ENCODE measurements at regions not wholly inside any gene's neighbourhood (a gene's known extent, or its start where the extent isn't known, plus 50 kb on each side); places are given as distances from the start of the nearest gene placed in this dataset.

- H3K9me3 ChIP-seq (ENCODE audit: low read length) = no peaks in the 10 kb centered on the region
- H3K4me2 ChIP-seq (ENCODE audit: low read length) = no peak overlapping the region
- no peaks in the 10 kb centered on the region for H3K36me3 ChIP-seq (ENCODE audit: insufficient read depth, low read length)
- H4K20me1 ChIP-seq (ENCODE audit: insufficient read depth, low read length) = no peaks in the 10 kb centered on the region
- no peak overlapping the region for H3K4me3 ChIP-seq (ENCODE audit: low read depth, low read length, poor library complexity, severe bottlenecking)
- H2AFZ ChIP-seq (ENCODE audit: low read length) = no peak overlapping the region
- H3K9me2 ChIP-seq (ENCODE audit: low read depth, low read length) = no peaks in the 10 kb centered on the region
- H3K27me3 ChIP-seq (ENCODE audit: insufficient read depth, low read length) = no peaks in the 10 kb centered on the region
- no peak overlapping the region for H3K9ac ChIP-seq (ENCODE audit: low read length)
- TF ChIP-seq CTCF (IDR thresholded peaks at IDR 0.05; ENCODE audit: low read length) = no peak
- TF ChIP-seq EZH2 (IDR thresholded peaks at IDR 0.05; ENCODE audit: borderline replicate concordance, low read length) = no peak
- H3K27ac ChIP-seq (ENCODE audit: low read depth, low read length, poor library complexity, severe bottlenecking) = no peak overlapping the region
- H3F3A ChIP-seq (ENCODE audit: insufficient read depth, low read length) = no peaks in the 10 kb centered on the region
- H3K79me2 ChIP-seq (ENCODE audit: insufficient read depth, low read length) = no peaks in the 10 kb centered on the region
- no peaks in the 10 kb centered on the region for H3K4me1 ChIP-seq (ENCODE audit: insufficient read depth, low read length, severe bottlenecking)
These were observed 779.9 kb upstream of the TMEM132C start for GRCh38 chr12:127487031-127487430.

- no peaks in the 10 kb centered on the region for H3K9me3 ChIP-seq (ENCODE audit: low read length)
- H3K79me2 ChIP-seq (ENCODE audit: insufficient read depth, low read length) = no peaks in the 10 kb centered on the region
- no peaks in the 10 kb centered on the region for H3K27me3 ChIP-seq (ENCODE audit: insufficient read depth, low read length)
- H4K20me1 ChIP-seq (ENCODE audit: insufficient read depth, low read length) = no peaks in the 10 kb centered on the region
- no peaks in the 10 kb centered on the region for H3K9me2 ChIP-seq (ENCODE audit: low read depth, low read length)
- H3K4me3 ChIP-seq (ENCODE audit: low read depth, low read length, poor library complexity, severe bottlenecking) = no peak overlapping the region
- H2AFZ ChIP-seq (ENCODE audit: low read length) = no peak overlapping the region
- no peak overlapping the region for H3K4me2 ChIP-seq (ENCODE audit: low read length)
- H3K9ac ChIP-seq (ENCODE audit: low read length) = no peak overlapping the region
- TF ChIP-seq EZH2 (IDR thresholded peaks at IDR 0.05; ENCODE audit: borderline replicate concordance, low read length) (no peak), CTCF (IDR thresholded peaks at IDR 0.05; ENCODE audit: low read length) (no peak)
- H3K36me3 ChIP-seq (ENCODE audit: insufficient read depth, low read length) = no peaks in the 10 kb centered on the region
- no peak overlapping the region for H3K27ac ChIP-seq (ENCODE audit: low read depth, low read length, poor library complexity, severe bottlenecking)
- H3K4me1 ChIP-seq (ENCODE audit: insufficient read depth, low read length, severe bottlenecking) = no peaks in the 10 kb centered on the region
- H3F3A ChIP-seq (ENCODE audit: insufficient read depth, low read length) = no peaks in the 10 kb centered on the region
These were observed 777.9 kb upstream of the TMEM132C start for GRCh38 chr12:127489061-127489460.

- Histone ChIP-seq H3F3A (ENCODE audit: insufficient read depth, low read length) (no peaks in the 10 kb centered on the region), H3K79me2 (ENCODE audit: insufficient read depth, low read length) (no peaks in the 10 kb centered on the region), H3K9ac (ENCODE audit: low read length) (no peak overlapping the region), H3K4me1 (ENCODE audit: insufficient read depth, low read length, severe bottlenecking) (no peaks in the 10 kb centered on the region), H3K4me3 (ENCODE audit: low read depth, low read length, poor library complexity, severe bottlenecking) (no peak overlapping the region), H3K36me3 (ENCODE audit: insufficient read depth, low read length) (no peaks in the 10 kb centered on the region), H3K9me2 (ENCODE audit: low read depth, low read length) (no peaks in the 10 kb centered on the region), H4K20me1 (ENCODE audit: insufficient read depth, low read length) (no peaks in the 10 kb centered on the region), H2AFZ (ENCODE audit: low read length) (no peak overlapping the region), H3K27ac (ENCODE audit: low read depth, low read length, poor library complexity, severe bottlenecking) (no peak overlapping the region), H3K4me2 (ENCODE audit: low read length) (no peak overlapping the region), H3K27me3 (ENCODE audit: insufficient read depth, low read length) (no peaks in the 10 kb centered on the region), H3K9me3 (ENCODE audit: low read length) (no peaks in the 10 kb centered on the region)
- TF ChIP-seq CTCF (IDR thresholded peaks at IDR 0.05; ENCODE audit: low read length) (no peak), EZH2 (IDR thresholded peaks at IDR 0.05; ENCODE audit: borderline replicate concordance, low read length) (no peak)
These were observed 771.7 kb upstream of the TMEM132C start for GRCh38 chr12:127494961-127495915.
